GM12865 (cell line): ENCODE measurements at regions not wholly inside any gene's neighbourhood (a gene's known extent, or its start where the extent isn't known, plus 50 kb on each side); places are given as distances from the start of the nearest gene placed in this dataset.

Experiments
- DNase-seq: peaks from one replicate; pipeline ENCODE4 v3.0.0; 2010; ENCODE audit warnings: low read depth
- H3K4me3 ChIP-seq: 2 replicates; pipeline ENCODE4 v1.5.1; 2011; ENCODE audit warnings: mild to moderate bottlenecking, low read depth, low read length, control low read depth
- CTCF ChIP-seq: IDR thresholded peaks from 2 replicates; pipeline ENCODE4 v1.5.1; 2011; ENCODE audit warnings: low read length, control low read depth, low read depth, inconsistent platforms; ENCODE audit not compliant: insufficient read depth; ENCODE audit errors: missing control alignments

- H3K4me3 ChIP-seq = no peak overlapping the region
- no peak for TF ChIP-seq CTCF
- no peak for DNase-seq
These were observed 61.0 kb downstream of the POLR2M start for GRCh38 chr15:57767481-57767880.

GRCh38 chr15:57769266-57769665, 62.8 kb downstream of the POLR2M start:
- no peak for DNase-seq

GRCh38 chr15:57770495-57770894, 64.0 kb downstream of the POLR2M start:
- no peak overlapping the region for H3K4me3 ChIP-seq
- DNase-seq = no peak
- TF ChIP-seq CTCF = no peak

More at GRCh38 chr15:57769266-57769665, 62.8 kb downstream of the POLR2M start:
- TF ChIP-seq CTCF = no peak
- H3K4me3 ChIP-seq = no peak overlapping the region

- no peak for DNase-seq
- no peak overlapping the region for H3K4me3 ChIP-seq
- no peak for TF ChIP-seq CTCF
These were observed 65.9 kb downstream of the POLR2M start for GRCh38 chr15:57772223-57772957.

GRCh38 chr15:57773051-57773450, 66.5 kb downstream of the POLR2M start:
- DNase-seq = no peak
- no peak overlapping the region for H3K4me3 ChIP-seq
- no peak for TF ChIP-seq CTCF

GRCh38 chr15:57777003-57777402, 70.5 kb downstream of the POLR2M start:
- peak; percentile 16 for DNase-seq
- TF ChIP-seq CTCF = no peak
- no peak overlapping the region for H3K4me3 ChIP-seq

GRCh38 chr15:57780471-57780870, 74.0 kb downstream of the POLR2M start:
- TF ChIP-seq CTCF = no peak
- no peak overlapping the region for H3K4me3 ChIP-seq
- no peak for DNase-seq
